Panc1 (cell line): ENCODE measurements at regions not wholly inside any gene's neighbourhood (a gene's known extent, or its start where the extent isn't known, plus 50 kb on each side); places are given as distances from the start of the nearest gene placed in this dataset.

Experiments used
- ATAC-seq: fragments of 200-7000 bp; cut with Tn5 transposase; 2 replicates; pipeline ENCODE4 v1.9.1; 2020; ENCODE audit warnings: mild to moderate bottlenecking, moderate library complexity
- BruUV-seq: library from RNA; stranded (reverse); fragments of 400-500 nt; replicated peaks from 2 replicates; lab custom pipeline; 2021; lab: Mats Ljungman, UMichigan
- CTCF ChIA-PET: fragments of 300-600 bp; sonication (Branson Sonifier 250); formaldehyde crosslinking; loops from one replicate; lab custom pipeline; 2022; ENCODE audit warnings: antibody characterized with exemption; lab: Charles Lee
- POLR2A ChIA-PET: fragments of 300-600 bp; sonication (Branson Sonifier 250); formaldehyde crosslinking; loops from one replicate; lab custom pipeline; 2022; ENCODE audit warnings: antibody characterized with exemption; lab: Charles Lee
- DNase-seq: peaks from one replicate; pipeline ENCODE4 v3.0.0-alpha.2; 2010; ENCODE audit warnings: low read depth, low spot score
- H3K27ac ChIP-seq: 2 replicates; pipeline ENCODE4 v1.5.1; 2011; ENCODE audit warnings: mild to moderate bottlenecking, low read length, inconsistent platforms
- H3K27me3 ChIP-seq: fragments of 200-500 bp; sonication (Bioruptor generic); 2 replicates; pipeline ENCODE4 v1.6.0; 2014; ENCODE audit warnings: low read length, inconsistent platforms; ENCODE audit not compliant: control insufficient read depth, insufficient read depth
- H3K36me3 ChIP-seq: fragments of 200-500 bp; sonication (Bioruptor generic); 2 replicates; pipeline ENCODE4 v1.5.1; 2014; ENCODE audit warnings: inconsistent platforms, mild to moderate bottlenecking, low read length, moderate library complexity; ENCODE audit not compliant: control insufficient read depth, insufficient read depth
- H3K4me1 ChIP-seq: 2 replicates; pipeline ENCODE4 v1.5.1; 2011; ENCODE audit warnings: inconsistent platforms, mild to moderate bottlenecking, low read length, moderate library complexity; ENCODE audit not compliant: control insufficient read depth, insufficient read depth
- H3K4me3 ChIP-seq, 2 experiments: 2 replicates each; pipeline ENCODE4 v1.5.1; 2011 to 2012; ENCODE audit warnings: low read depth in 2 of 2, low read length in 2 of 2, mild to moderate bottlenecking in 2 of 2, inconsistent platforms in 1 of 2, moderate library complexity in 1 of 2
- H3K9me3 ChIP-seq: fragments of 200-500 bp; sonication (Bioruptor generic); 2 replicates; pipeline ENCODE4 v1.5.1; 2014; ENCODE audit warnings: low read depth, mild to moderate bottlenecking, inconsistent platforms, low read length, moderate library complexity; ENCODE audit not compliant: control insufficient read depth, insufficient read depth
- CTCF ChIP-seq: fragments of 450-650 bp; IDR thresholded peaks from 2 replicates; pipeline ENCODE4 v1.5.1; 2017; ENCODE audit warnings: mild to moderate bottlenecking
- POLR2AphosphoS5 ChIP-seq: IDR thresholded peaks from 2 replicates; pipeline ENCODE4 v1.6.1; 2012; ENCODE audit warnings: mild to moderate bottlenecking, low read depth, low read length, moderate library complexity
- REST ChIP-seq, 2 experiments: IDR thresholded peaks; 2 replicates each; pipeline ENCODE4 v1.6.1; 2011 to 2012; ENCODE audit warnings: low read depth in 2 of 2, control low read depth in 1 of 2, low read length in 1 of 2, mild to moderate bottlenecking in 1 of 2, moderate library complexity in 1 of 2; ENCODE audit not compliant: insufficient read depth in 1 of 2
- SIN3A ChIP-seq: IDR thresholded peaks from 2 replicates; pipeline ENCODE4 v1.6.1; 2012; ENCODE audit warnings: low read depth, mild to moderate bottlenecking, low read length, moderate library complexity, borderline replicate concordance; ENCODE audit not compliant: insufficient read depth
- TCF7L2 ChIP-seq: IDR thresholded peaks from 2 replicates; pipeline ENCODE4 v1.6.1; 2011; ENCODE audit warnings: mild to moderate bottlenecking, low read depth, low read length, inconsistent platforms
- in situ Hi-C: cut with HindIII; loops from 2 replicates; pipeline ENCODE4 v1.10.0; 2016; ENCODE audit warnings: low sequenced_read_pairs, low pct_unique_long_range_greater_than_20kb
- intact Hi-C: fragments of 100-400 bp; cut with micrococcal nuclease; formaldehyde crosslinking; loops from one replicate; pipeline ENCODE4 v1.10.0; 2022; ENCODE audit not compliant: unreplicated experiment

GRCh38 chr2:120802867-120803484 lies 67.3 kb downstream of the GLI2 start:
- DNase-seq = no peak
- Histone ChIP-seq H3K9me3 (no peaks in the 10 kb centered on the region), H3K4me1 (no peaks in the 10 kb centered on the region), H3K36me3 (no peaks in the 10 kb centered on the region), H3K4me3 (no peak overlapping the region), H3K27ac (no peak overlapping the region), H3K27me3 (no peaks in the 10 kb centered on the region)
- CTCF ChIA-PET = no interaction called here
- in situ Hi-C loops (no loop called here), intact Hi-C loops (no loop called here)
- BruUV-seq = no TSS peak
- ATAC-seq = no peak
- no peak for TF ChIP-seq POLR2AphosphoS5
- TF ChIP-seq CTCF = no peak
- TF ChIP-seq TCF7L2 = no peak
- no peak for TF ChIP-seq REST (IDR thresholded peaks at IDR 0.05; ENCODE audit: insufficient read depth in 1 of 2, low read depth in 2 of 2, low read length in 1 of 2)
- no peak for TF ChIP-seq SIN3A
- POLR2A ChIA-PET = no interaction called here

- in situ Hi-C loops = no loop called here
- BruUV-seq = no TSS peak
- ATAC-seq (peak; percentile 27; the same call in 1 of the 2 replicates), DNase-seq (no peak)
- CTCF ChIA-PET = no interaction called here
- Histone ChIP-seq H3K9me3 (no peaks in the 10 kb centered on the region), H3K4me1 (no peaks in the 10 kb centered on the region), H3K36me3 (no peaks in the 10 kb centered on the region), H3K27me3 (no peaks in the 10 kb centered on the region), H3K27ac (no peak overlapping the region), H3K4me3 (no peak overlapping the region)
- intact Hi-C loops = no loop called here
- TF ChIP-seq CTCF (no peak), POLR2AphosphoS5 (no peak), TCF7L2 (no peak), REST (IDR thresholded peaks at IDR 0.05; ENCODE audit: insufficient read depth in 1 of 2, low read depth in 2 of 2, low read length in 1 of 2) (no peak), SIN3A (no peak)
- POLR2A ChIA-PET = no interaction called here
These were observed 68.2 kb downstream of the GLI2 start for GRCh38 chr2:120803764-120804335.
